ENCODE measurements at regions not wholly inside any gene's neighbourhood (a gene's known extent, or its start where the extent isn't known, plus 50 kb on each side); places are given as distances from the start of the nearest gene placed in this dataset.

DNA sequence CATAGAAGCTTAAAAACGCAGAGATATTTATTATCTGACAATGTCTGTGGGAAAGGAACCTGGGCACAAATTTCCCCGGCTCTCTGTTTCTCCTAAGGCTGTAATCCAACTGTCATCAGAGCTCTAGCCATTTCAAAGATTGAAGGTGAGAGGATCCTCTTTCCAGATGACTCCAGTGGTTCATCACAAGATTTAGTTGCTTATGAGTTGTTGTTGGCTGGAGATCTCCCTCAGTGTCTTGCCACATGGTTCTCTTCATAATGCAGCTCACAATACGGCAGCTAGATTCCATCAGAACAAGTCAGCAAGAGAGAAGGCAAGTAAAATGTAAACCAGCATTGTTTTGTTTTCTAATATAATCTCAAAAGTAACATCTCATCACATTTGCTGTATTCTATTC is 369.4 kb downstream of the GASK1B start:
- RAD21 ChIA-PET (ENCODE audit: unreplicated experiment) = no interaction called here
- H3K9me3 ChIP-seq (replicated peaks; ENCODE audit: control insufficient read depth, insufficient read depth, low read length) = no peaks in the 10 kb centered on the region
- H3K4me2 ChIP-seq (ENCODE audit: control insufficient read depth, insufficient read depth) = no peak overlapping the region
- H3K27ac ChIP-seq (ENCODE audit: control insufficient read depth, insufficient read depth) = no peak overlapping the region
- H3K36me3 ChIP-seq (ENCODE audit: control insufficient read depth in 2 of 2, insufficient read depth in 2 of 2, low read length in 1 of 2) = no peaks in the 10 kb centered on the region
- WGBS (ENCODE audit: insufficient coverage, insufficient replicate concordance, low lambda C conversion rate, missing lambda C conversion rate) = 1% methylated on average over 3 of the region's 3 CpGs
- CTCF ChIA-PET = interaction anchor here (0.6 kb wide), 1 partner anchor 751 kb away, joined by 3 read pairs; no protein-coding TSS in a partner anchor
- no peak overlapping the region for H3K4me3 ChIP-seq
- no TSS peak for BruUV-seq (replicated peaks)
- H3K4me1 ChIP-seq (ENCODE audit: control insufficient read depth, insufficient read depth, low read length) = no peaks in the 10 kb centered on the region
- FAIRE-seq = no peak
- POLR2A ChIA-PET = no interaction called here
- no peaks in the 10 kb centered on the region for H3K27me3 ChIP-seq (replicated peaks in 1 of 2; ENCODE audit: control insufficient read depth in 2 of 2, insufficient read depth in 2 of 2, low read length in 1 of 2)
- H2AFZ ChIP-seq (ENCODE audit: control insufficient read depth, low read depth, low read length) = no peak overlapping the region
- H3K79me2 ChIP-seq (ENCODE audit: control insufficient read depth, insufficient read depth, low read length) = no peaks in the 10 kb centered on the region
- intact Hi-C loops (cut with micrococcal nuclease; ENCODE audit: unreplicated experiment) (no loop called here), in situ Hi-C loops (cut with MboI) (no loop called here)
- no peak for ATAC-seq
- DNase-seq (ENCODE audit: low read depth, low spot score) = no peak
- no peaks in the 10 kb centered on the region for H4K20me1 ChIP-seq (ENCODE audit: control insufficient read depth, insufficient read depth)
- H3K9ac ChIP-seq (ENCODE audit: control insufficient read depth, insufficient read depth, low read length) = no peak overlapping the region
- SMC1A ChIA-PET (ENCODE audit: uncharacterized antibody, unreplicated experiment) = interaction anchor here (1.1 kb wide), 1 partner anchor 12 kb away, joined by 3 read pairs; no protein-coding TSS in a partner anchor
- TF ChIP-seq, protein P1, sequence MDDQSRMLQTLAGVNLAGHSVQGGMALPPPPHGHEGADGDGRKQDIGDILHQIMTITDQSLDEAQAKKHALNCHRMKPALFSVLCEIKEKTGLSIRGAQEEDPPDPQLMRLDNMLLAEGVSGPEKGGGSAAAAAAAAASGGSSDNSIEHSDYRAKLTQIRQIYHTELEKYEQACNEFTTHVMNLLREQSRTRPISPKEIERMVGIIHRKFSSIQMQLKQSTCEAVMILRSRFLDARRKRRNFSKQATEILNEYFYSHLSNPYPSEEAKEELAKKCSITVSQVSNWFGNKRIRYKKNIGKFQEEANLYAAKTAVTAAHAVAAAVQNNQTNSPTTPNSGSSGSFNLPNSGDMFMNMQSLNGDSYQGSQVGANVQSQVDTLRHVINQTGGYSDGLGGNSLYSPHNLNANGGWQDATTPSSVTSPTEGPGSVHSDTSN (IDR thresholded peaks at IDR 0.05; ENCODE audit: insufficient replicate concordance, low read depth, low read length) = no peak
- TF ChIP-seq BCL11A (IDR thresholded peaks at IDR 0.05; ENCODE audit: low read depth, low read length) (no peak), NFYA (IDR thresholded peaks at IDR 0.05; ENCODE audit: borderline replicate concordance, low read depth, low read length) (no peak)
- TF ChIP-seq, protein P2, sequence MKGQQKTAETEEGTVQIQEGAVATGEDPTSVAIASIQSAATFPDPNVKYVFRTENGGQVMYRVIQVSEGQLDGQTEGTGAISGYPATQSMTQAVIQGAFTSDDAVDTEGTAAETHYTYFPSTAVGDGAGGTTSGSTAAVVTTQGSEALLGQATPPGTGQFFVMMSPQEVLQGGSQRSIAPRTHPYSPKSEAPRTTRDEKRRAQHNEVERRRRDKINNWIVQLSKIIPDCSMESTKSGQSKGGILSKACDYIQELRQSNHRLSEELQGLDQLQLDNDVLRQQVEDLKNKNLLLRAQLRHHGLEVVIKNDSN (IDR thresholded peaks at IDR 0.05; ENCODE audit: borderline replicate concordance, extremely low read length, insufficient read depth, low read depth, low read length) = no peak

DNA sequence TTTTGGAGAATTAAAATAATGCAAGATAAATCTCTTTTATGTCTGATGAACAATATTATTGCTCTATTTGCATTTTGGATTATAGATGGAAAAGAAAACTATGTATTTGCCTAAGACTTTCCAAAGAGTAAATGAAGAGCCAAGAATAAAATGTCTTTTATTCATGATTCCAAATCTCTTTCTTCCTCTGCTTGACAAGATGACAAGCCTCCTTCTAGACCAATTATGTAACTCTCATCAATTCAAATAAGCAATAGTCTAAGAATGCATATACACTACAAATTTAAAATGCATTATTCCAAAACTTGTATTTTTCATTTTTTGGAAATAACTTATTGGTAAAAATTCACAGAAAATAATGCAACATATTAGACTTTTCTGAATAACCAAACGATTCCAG is 377.3 kb downstream of the GASK1B start:
- Histone ChIP-seq H3K27me3 (replicated peaks in 1 of 2; ENCODE audit: control insufficient read depth in 2 of 2, insufficient read depth in 2 of 2, low read length in 1 of 2) (no peaks in the 10 kb centered on the region), H3K9ac (ENCODE audit: control insufficient read depth, insufficient read depth, low read length) (no peak overlapping the region), H3K4me3 (no peak overlapping the region), H3K4me1 (ENCODE audit: control insufficient read depth, insufficient read depth, low read length) (no peaks in the 10 kb centered on the region), H3K27ac (ENCODE audit: control insufficient read depth, insufficient read depth) (no peak overlapping the region), H3K36me3 (ENCODE audit: control insufficient read depth in 2 of 2, insufficient read depth in 2 of 2, low read length in 1 of 2) (no peaks in the 10 kb centered on the region), H2AFZ (ENCODE audit: control insufficient read depth, low read depth, low read length) (no peak overlapping the region), H3K9me3 (replicated peaks; ENCODE audit: control insufficient read depth, insufficient read depth, low read length) (no peaks in the 10 kb centered on the region), H3K4me2 (ENCODE audit: control insufficient read depth, insufficient read depth) (no peak overlapping the region), H4K20me1 (ENCODE audit: control insufficient read depth, insufficient read depth) (no peaks in the 10 kb centered on the region), H3K79me2 (ENCODE audit: control insufficient read depth, insufficient read depth, low read length) (no peaks in the 10 kb centered on the region)
- FAIRE-seq = no peak
- DNase-seq (ENCODE audit: low read depth, low spot score) = no peak
- in situ Hi-C loops (cut with MboI) (no loop called here), intact Hi-C loops (cut with micrococcal nuclease; ENCODE audit: unreplicated experiment) (no loop called here)
- ChIA-PET CTCF (no interaction called here), RAD21 (ENCODE audit: unreplicated experiment) (no interaction called here), SMC1A (ENCODE audit: uncharacterized antibody, unreplicated experiment) (no interaction called here), POLR2A (no interaction called here)
- ATAC-seq = no peak
- WGBS (ENCODE audit: insufficient coverage, insufficient replicate concordance, low lambda C conversion rate, missing lambda C conversion rate) = 13% methylated on average over 1 of the region's 1 CpG
- BruUV-seq (replicated peaks) = no TSS peak
- no peak for TF ChIP-seq ETV6 (conservative IDR thresholded peaks at IDR 0.05 in 1 of 2, IDR thresholded peaks at IDR 0.05 in 1 of 2; ENCODE audit: borderline replicate concordance in 1 of 2, low read depth in 1 of 2)
- TF ChIP-seq ZNF687 (IDR thresholded peaks at IDR 0.05) = no peak
- no peak for TF ChIP-seq POLR2AphosphoS2 (IDR thresholded peaks at IDR 0.05; ENCODE audit: low read depth, low read length)
- TF ChIP-seq KAT2A (conservative IDR thresholded peaks at IDR 0.05; ENCODE audit: control insufficient read depth, low read depth, low read length) = no peak
- TF ChIP-seq HDAC2 (IDR thresholded peaks at IDR 0.05) = no peak
- TF ChIP-seq POLR2AphosphoS5 (IDR thresholded peaks at IDR 0.05; ENCODE audit: low read length) = no peak
- no peak for TF ChIP-seq CHD2 (IDR thresholded peaks at IDR 0.05; ENCODE audit: borderline replicate concordance, low read depth, low read length)
- TF ChIP-seq FOS (IDR thresholded peaks at IDR 0.05; ENCODE audit: borderline replicate concordance, extremely low read depth, insufficient read length) = no peak
